Sciatic nerve (tissue), 2 donors: ENCODE measurements at regions not wholly inside any gene's neighbourhood (a gene's known extent, or its start where the extent isn't known, plus 50 kb on each side); places are given as distances from the start of the nearest gene placed in this dataset. TPM values are rescaled to one million over a fixed set of nuclear protein-coding genes. Genes with fewer than 3 reads are reported as not detected.

ENCODE experiments used
- ATAC-seq: fragments of 200-7000 bp; cut with Tn5 transposase; one replicate; pipeline ENCODE4 v1.9.1; 2020; ENCODE audit warnings: mild to moderate bottlenecking, moderate library complexity
- DNase-seq: peaks from one replicate; pipeline ENCODE4 v3.0.0-alpha.2; 2020; ENCODE audit warnings: low spot score
- intact Hi-C: fragments of 100-400 bp; cut with DNase I; formaldehyde crosslinking; loops from one replicate; pipeline ENCODE4 v1.14.2; 2022
- microRNA-seq: library from miRNA; unstranded; fragments of <30 nt; microRNA quantifications from one replicate; pipeline ENCODE4 v1.2.0, GENCODE V29; 2020
- donor health status: DM: no; HTN: no; CAD: no.
- donor health status: DM: no; HTN: no; CAD: no.

GRCh38 chr1:98001764-98002163, 80.9 kb upstream of the DPYD start:
- DNase-seq = no peak
- no peak for ATAC-seq
- intact Hi-C loops = no loop called here

DNA sequence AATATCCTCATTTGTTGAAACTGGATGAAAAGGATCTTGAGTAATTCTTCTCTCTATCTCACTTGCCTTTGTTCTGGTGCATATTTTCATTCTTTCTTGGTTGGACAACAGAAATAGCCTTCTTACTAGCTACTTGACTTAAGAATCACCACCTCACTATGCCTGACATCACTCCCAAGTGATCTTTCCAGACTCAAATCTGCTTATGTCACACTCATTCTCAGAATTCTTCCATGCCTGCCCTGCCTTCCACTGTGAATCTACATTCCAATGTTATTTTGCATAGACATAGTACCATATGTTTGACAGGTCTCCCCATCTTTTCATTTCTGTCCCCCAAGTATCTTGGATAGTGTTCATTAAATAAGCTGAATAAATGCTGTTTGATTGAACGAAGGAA, 78.5 kb upstream of the DPYD start:
- ATAC-seq = no peak
- intact Hi-C loops = loop anchor here (5.0 kb wide), 1 partner anchor 937 kb away; no protein-coding TSS in a partner anchor
- DNase-seq = no peak

- DNase-seq = no peak
- ATAC-seq = no peak
- intact Hi-C loops = loop anchor here (5.0 kb wide), 1 partner anchor 935 kb away; no protein-coding TSS in a partner anchor
Observed at GRCh38 chr1:97996880-97997279, 76.0 kb upstream of the DPYD start.

DNA sequence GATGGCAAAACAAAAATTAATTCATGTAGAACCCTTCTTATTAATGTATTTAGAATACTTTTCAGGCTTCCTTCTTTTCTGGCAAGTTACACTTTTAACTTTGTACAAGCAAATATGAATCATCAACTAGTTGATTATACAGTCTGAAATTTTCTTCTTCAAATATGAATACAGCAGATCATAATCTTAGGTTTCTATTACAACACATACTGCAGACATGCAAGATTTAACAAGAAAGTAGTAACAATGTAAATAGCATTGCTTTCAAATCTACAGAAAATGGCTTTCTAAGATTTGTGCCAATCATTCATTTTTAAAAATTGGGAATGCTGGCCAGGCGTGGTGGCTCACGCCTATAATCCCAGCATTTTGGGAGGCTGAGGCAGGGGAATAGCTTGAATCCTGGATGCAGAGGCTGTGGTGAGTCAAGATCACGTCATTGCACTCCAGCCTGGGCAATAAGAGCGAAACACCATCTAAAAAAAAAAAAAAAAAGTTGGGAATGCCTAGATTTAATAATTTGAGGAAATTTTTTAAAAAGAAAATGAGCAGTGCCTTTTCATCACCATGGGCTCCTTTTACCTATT, 68.4 kb upstream of the DPYD start:
- ATAC-seq = no peak
- intact Hi-C loops = no loop called here
- DNase-seq = no peak

DNA sequence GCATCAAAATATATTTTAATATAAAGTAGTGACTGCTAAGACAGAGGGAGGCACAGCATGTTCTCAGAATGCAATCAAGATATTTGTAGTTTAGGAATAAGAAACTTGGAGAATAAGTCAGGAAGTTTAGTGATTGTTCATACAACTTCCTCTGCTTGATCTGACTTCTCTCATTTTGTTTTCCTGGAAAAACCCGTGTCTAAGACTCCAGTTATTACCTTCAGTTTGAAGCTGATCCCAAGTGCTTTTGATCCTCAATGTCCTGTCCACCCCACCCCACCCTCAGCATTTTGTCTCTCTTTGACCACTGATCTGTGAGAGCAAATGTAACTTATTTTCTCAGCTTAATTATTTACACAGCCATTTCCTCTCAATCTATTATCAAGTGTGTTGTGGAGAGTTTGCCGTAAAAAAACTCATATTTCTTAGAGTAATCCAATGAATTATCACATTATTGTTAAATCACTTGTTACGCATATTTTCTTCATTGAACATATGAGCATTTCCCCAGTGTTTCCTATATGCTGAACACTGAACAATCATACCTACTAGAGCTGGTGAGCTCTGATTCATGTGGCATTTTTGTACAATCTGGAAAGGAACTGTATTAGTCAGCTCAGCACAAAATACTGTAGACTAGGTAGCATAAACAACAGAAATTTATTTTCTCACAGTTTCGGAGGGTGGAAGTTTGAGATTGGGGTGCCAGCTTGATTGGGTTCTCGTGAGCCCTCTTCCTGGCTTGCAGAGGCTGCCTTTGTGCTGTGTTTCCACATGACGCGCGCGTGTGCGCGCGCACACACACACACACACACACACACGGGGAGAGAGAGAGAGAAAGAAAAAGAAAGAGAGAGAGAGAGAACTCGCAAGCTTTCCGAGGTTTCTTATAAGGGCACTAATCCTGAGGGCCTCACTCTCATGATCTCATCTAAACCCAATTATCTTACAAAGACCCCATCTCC, 65.5 kb upstream of the DPYD start:
- ATAC-seq (no peak), DNase-seq (no peak)
- intact Hi-C loops = no loop called here

GRCh38 chr1:97983126-97983525, 62.3 kb upstream of the DPYD start:
- intact Hi-C loops = no loop called here
- no peak for ATAC-seq
- no peak for DNase-seq

DNA sequence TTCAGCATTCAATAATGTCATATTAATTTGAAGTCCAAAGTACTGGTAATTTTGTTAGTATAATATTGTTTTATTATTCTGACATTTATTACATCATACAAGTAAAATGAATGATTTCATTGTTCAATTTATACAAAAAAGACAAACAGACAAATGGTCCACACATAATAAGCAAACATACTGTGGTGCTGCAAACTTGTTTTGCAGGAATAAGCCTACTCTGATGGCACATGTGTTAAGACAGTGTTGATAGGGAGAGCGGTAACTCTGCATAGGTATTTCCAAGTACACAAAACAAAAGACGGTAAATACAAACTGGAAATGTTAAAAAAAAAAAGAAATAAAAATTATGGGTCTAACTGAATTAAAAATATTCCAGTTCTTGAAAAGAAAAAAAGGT, 59.7 kb upstream of the DPYD start:
- intact Hi-C loops = no loop called here
- no peak for ATAC-seq
- no peak for DNase-seq

DNA sequence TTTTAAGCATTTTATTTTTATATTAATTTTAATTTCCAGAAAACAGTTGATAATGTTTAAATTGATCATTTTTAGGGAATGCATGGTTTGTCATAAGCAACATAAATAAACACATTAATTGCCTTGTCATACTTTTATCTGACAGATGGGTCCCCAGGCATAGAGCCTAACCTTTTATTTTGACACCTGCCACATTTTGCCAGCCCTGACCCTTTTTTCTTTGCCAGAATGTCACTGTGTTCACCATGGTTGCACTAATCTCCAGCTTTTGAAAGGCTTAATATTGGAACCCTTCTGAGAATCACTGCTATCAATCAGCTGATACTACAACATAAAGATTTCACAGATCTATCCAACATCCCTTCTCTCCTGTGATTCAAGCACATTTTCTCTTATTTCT, 56.0 kb upstream of the DPYD start:
- DNase-seq (no peak), ATAC-seq (no peak)
- intact Hi-C loops = no loop called here

Small RNA genes in the stretch of these regions (microRNA-seq; reads per million reads assigned to microRNA genes)
- gene MIR2682 = not detected
